DND-41 (cell line): ENCODE measurements at regions not wholly inside any gene's neighbourhood (a gene's known extent, or its start where the extent isn't known, plus 50 kb on each side); places are given as distances from the start of the nearest gene placed in this dataset.

Experiments used
- ATAC-seq: fragments of 200-7000 bp; cut with Tn5 transposase; 3 replicates; pipeline ENCODE4 v1.9.1; 2021; ENCODE audit warnings: low read depth; ENCODE audit not compliant: insufficient read depth
- DNase-seq: peaks from one replicate; pipeline ENCODE4 v3.0.0-alpha.2; 2020
- H2AFZ ChIP-seq: 2 replicates; pipeline ENCODE4 v1.6.0; 2012; ENCODE audit warnings: low read depth, low read length
- H3K27ac ChIP-seq: 2 replicates; pipeline ENCODE4 v1.5.1; 2012; ENCODE audit warnings: low read length, inconsistent platforms
- H3K27me3 ChIP-seq: fragments of 200-600 bp; sonication (generic); 2 replicates; pipeline ENCODE4 v1.6.0; 2012; ENCODE audit warnings: low read length, mild to moderate bottlenecking, inconsistent platforms; ENCODE audit not compliant: insufficient read depth, poor library complexity
- H3K36me3 ChIP-seq: 2 replicates; pipeline ENCODE4 v1.5.1; 2012; ENCODE audit warnings: low read length, inconsistent platforms; ENCODE audit not compliant: insufficient read depth
- H3K4me1 ChIP-seq: 2 replicates; pipeline ENCODE4 v1.5.1; 2012; ENCODE audit warnings: mild to moderate bottlenecking, low read length; ENCODE audit not compliant: insufficient read depth
- H3K4me2 ChIP-seq: 2 replicates; pipeline ENCODE4 v1.6.0; 2012; ENCODE audit warnings: mild to moderate bottlenecking, moderate library complexity, low read length, inconsistent platforms; ENCODE audit not compliant: insufficient read depth
- H3K4me3 ChIP-seq, 2 experiments: fragments of 200-600 bp in 1 of 2; shearing (Covaris generic) in 1 of 2; 2 replicates each; pipeline ENCODE4 v1.5.1; 2012 to 2016; ENCODE audit warnings: inconsistent platforms in 2 of 2, low read length in 2 of 2, mild to moderate bottlenecking in 2 of 2, low read depth in 1 of 2, moderate library complexity in 1 of 2
- H3K79me2 ChIP-seq: 2 replicates; pipeline ENCODE4 v1.6.0; 2012; ENCODE audit warnings: low read length, inconsistent platforms; ENCODE audit not compliant: insufficient read depth
- H3K9ac ChIP-seq: 2 replicates; pipeline ENCODE4 v1.6.0; 2012; ENCODE audit warnings: low read depth, mild to moderate bottlenecking, inconsistent platforms, low read length, moderate library complexity
- H3K9me3 ChIP-seq: 2 replicates; pipeline ENCODE4 v1.5.1; 2012; ENCODE audit warnings: low read length, moderate library complexity, mild to moderate bottlenecking, inconsistent platforms; ENCODE audit not compliant: insufficient read depth, severe bottlenecking
- H4K20me1 ChIP-seq: 2 replicates; pipeline ENCODE4 v1.6.0; 2012; ENCODE audit warnings: low read length; ENCODE audit not compliant: insufficient read depth
- CTCF ChIP-seq: IDR thresholded peaks from 2 replicates; pipeline ENCODE4 v1.5.1; 2012; ENCODE audit warnings: borderline replicate concordance, low read length, moderate library complexity, mild to moderate bottlenecking; ENCODE audit not compliant: poor library complexity, severe bottlenecking; ENCODE audit errors: extremely low read depth
- EZH2 ChIP-seq: IDR thresholded peaks from 3 replicates; pipeline ENCODE4 v1.6.1; 2012; ENCODE audit warnings: borderline replicate concordance, low read depth, mild to moderate bottlenecking, moderate library complexity, low read length, inconsistent platforms; ENCODE audit not compliant: severe bottlenecking

DNA sequence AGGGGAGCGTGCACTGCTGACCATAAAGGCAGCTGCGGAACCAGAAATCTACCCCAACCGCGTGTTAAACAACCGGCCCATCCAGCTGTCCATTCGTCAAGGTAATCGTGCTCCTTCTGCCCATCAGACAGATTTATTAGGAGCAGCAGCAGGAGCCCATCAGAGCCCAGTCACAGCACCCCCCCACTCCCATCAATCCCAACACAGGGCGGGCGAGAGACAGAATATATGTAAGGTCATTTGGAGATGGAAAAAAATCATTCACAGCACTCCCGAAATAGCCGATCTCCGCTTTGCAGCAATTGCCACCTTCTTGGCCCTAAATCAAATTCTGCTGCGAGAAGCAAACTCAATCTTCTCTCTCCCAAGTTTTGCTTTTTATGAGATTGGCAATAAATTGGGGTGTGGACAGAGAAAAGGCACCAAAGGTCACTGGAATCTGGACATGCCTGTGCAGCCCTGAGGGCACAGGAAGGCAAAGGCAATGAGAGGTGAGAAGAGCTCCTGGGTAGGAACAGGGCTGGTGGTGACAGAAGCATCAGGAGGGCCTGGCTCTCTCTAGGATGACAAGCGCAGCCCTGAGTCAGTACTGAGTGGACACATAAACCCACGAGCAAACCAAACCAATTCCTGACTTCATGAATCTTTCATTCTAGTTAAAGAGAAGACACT, 145.0 kb upstream of the ZMIZ1 start:
- ATAC-seq, result no peak
- TF ChIP-seq EZH2 (no peak), CTCF (no peak)
- Histone ChIP-seq H3K4me2 (no peak overlapping the region), H4K20me1 (peaks cover 7% of the 10 kb centered on the region), H3K79me2 (no peaks in the 10 kb centered on the region), H3K36me3 (no peaks in the 10 kb centered on the region), H3K27me3 (peaks cover 3% of the 10 kb centered on the region), H3K4me1 (no peaks in the 10 kb centered on the region), H3K4me3 (no peak overlapping the region), H3K9ac (no peak overlapping the region), H3K27ac (no peak overlapping the region), H2AFZ (no peak overlapping the region), H3K9me3 (no peaks in the 10 kb centered on the region)
- DNase-seq, result no peak

DNA sequence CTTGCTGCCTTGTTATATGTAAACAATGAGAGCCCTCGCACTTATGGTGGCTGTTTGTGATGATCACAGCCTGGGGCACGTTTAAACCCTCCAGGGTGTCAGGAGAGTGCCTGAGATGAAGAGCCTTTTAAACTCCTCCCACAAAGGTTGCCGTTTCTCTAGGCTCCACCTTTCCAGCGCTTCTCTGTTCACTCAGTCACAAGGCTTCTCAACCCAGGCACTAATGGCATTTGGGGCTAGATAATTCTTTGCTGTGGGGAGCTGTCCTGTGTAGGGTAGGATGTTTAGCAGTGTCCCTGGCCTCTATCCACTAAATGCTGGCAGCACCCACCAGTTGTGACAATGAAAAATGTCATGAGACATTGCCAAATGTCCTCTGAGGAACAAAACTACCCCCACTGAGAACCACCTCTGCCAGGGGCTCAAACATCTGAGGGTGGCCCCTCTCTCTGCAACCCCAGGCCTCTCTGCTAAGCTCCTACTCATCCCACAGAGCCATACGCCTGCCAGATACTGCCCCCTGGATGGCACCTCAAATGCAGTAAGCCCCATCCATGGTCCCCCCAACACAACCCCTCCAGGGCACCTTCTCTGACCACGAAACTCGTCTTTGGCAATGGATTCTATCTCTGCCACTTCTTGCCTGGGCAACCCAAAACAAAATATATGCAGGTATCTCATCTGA, 144.3 kb upstream of the ZMIZ1 start:
- H3K4me1 ChIP-seq, result no peaks in the 10 kb centered on the region
- DNase-seq (no peak), ATAC-seq (no peak)
- H3K4me2 ChIP-seq, result no peak overlapping the region
- H3K4me3 ChIP-seq, result no peak overlapping the region
- no peaks in the 10 kb centered on the region for H3K9me3 ChIP-seq
- H3K27ac ChIP-seq, result no peak overlapping the region
- H4K20me1 ChIP-seq, result peaks cover 7% of the 10 kb centered on the region
- no peak overlapping the region for H3K9ac ChIP-seq
- TF ChIP-seq CTCF (no peak), EZH2 (no peak)
- no peak overlapping the region for H2AFZ ChIP-seq
- H3K27me3 ChIP-seq, result no peaks in the 10 kb centered on the region
- H3K79me2 ChIP-seq, result no peaks in the 10 kb centered on the region
- H3K36me3 ChIP-seq, result no peaks in the 10 kb centered on the region

GRCh38 chr10:78925275-78925674, 143.5 kb upstream of the ZMIZ1 start:
- TF ChIP-seq EZH2, result no peak
- TF ChIP-seq CTCF, result no peak
- Histone ChIP-seq H3K79me2 (no peaks in the 10 kb centered on the region), H3K27ac (no peak overlapping the region), H3K4me2 (no peak overlapping the region), H3K36me3 (no peaks in the 10 kb centered on the region), H3K27me3 (no peaks in the 10 kb centered on the region), H3K9me3 (no peaks in the 10 kb centered on the region), H3K9ac (no peak overlapping the region), H2AFZ (no peak overlapping the region), H3K4me3 (no peak overlapping the region), H4K20me1 (peaks cover 1% of the 10 kb centered on the region), H3K4me1 (no peaks in the 10 kb centered on the region)
- ATAC-seq (no peak), DNase-seq (no peak)
